Kidney (tissue), 13 donors: ENCODE measurements at regions not wholly inside any gene's neighbourhood (a gene's known extent, or its start where the extent isn't known, plus 50 kb on each side); places are given as distances from the start of the nearest gene placed in this dataset.

Experiments used
- DNase-seq, 5 donors: peaks; one replicate each; pipeline ENCODE4 v3.0.0-alpha.2; 2013 to 2020
- FAIRE-seq: peaks from 2 replicates; lab custom pipeline; 2012; peaks lifted over from hg19 to GRCh38; lab: Jason Lieb, UNC
- H3K27ac ChIP-seq, 2 donors: one replicate each; pipeline ENCODE4 v1.7.0; 2013; ENCODE audit warnings: low read depth in 2 of 2, low read length in 2 of 2, inconsistent platforms in 1 of 2
- H3K27me3 ChIP-seq: one replicate; pipeline ENCODE4 v1.7.1; 2013; ENCODE audit warnings: low read length, inconsistent platforms; ENCODE audit not compliant: control insufficient read depth, insufficient read depth
- H3K36me3 ChIP-seq, 3 donors: one replicate each; pipeline versions ENCODE4 v1.7.0 to v1.7.1; 2013; ENCODE audit warnings: low read length in 3 of 3, control low read depth in 1 of 3, inconsistent platforms in 1 of 3; ENCODE audit not compliant: insufficient read depth in 3 of 3, control insufficient read depth in 2 of 3
- H3K4me1 ChIP-seq, 3 donors: one replicate each; pipeline versions ENCODE4 v1.7.0 to v1.7.1; 2013; ENCODE audit warnings: low read length in 3 of 3, inconsistent platforms in 1 of 3, low read depth in 1 of 3; ENCODE audit not compliant: control insufficient read depth in 2 of 3, insufficient read depth in 2 of 3
- H3K4me3 ChIP-seq, 3 donors: one replicate each; pipeline versions ENCODE4 v1.7.0 to v1.8.1; 2013; ENCODE audit warnings: low read length in 3 of 3, control low read depth in 1 of 3, inconsistent platforms in 1 of 3
- H3K9ac ChIP-seq, 3 donors: one replicate each; pipeline versions ENCODE4 v1.7.0 to v1.7.1; 2013; ENCODE audit warnings: low read length in 3 of 3, control low read depth in 1 of 3, inconsistent platforms in 1 of 3
- H3K9me3 ChIP-seq, 3 donors: one replicate each; pipeline versions ENCODE4 v1.7.0 to v1.7.1; 2013; ENCODE audit warnings: low read length in 3 of 3, control low read depth in 1 of 3, inconsistent platforms in 1 of 3; ENCODE audit not compliant: control insufficient read depth in 2 of 3, insufficient read depth in 1 of 3
- CTCF ChIP-seq: IDR thresholded peaks from 3 replicates; pipeline ENCODE4 v1.5.1; 2012; ENCODE audit warnings: mild to moderate bottlenecking, moderate library complexity, borderline replicate concordance; ENCODE audit not compliant: insufficient read depth; ENCODE audit errors: extremely low read depth
- intact Hi-C: fragments of 100-400 bp; cut with DNase I; formaldehyde crosslinking; loops from one replicate; pipeline ENCODE4 v1.11.1; 2022
- donor health status: control.
- donor health status: control.
- donor health status: control.
- donor health status: control.
- donor health status: control.
- donor health status: DM: yes; HTN: yes; CAD: no.
- donor health status: Normal renal cell carcinoma (clear cell type).

GRCh38 chr1:113215015-113215414 lies 142.0 kb downstream of the LRIG2 start:
- H3K9me3 ChIP-seq = no peaks in the 10 kb centered on the region
- H3K9ac ChIP-seq = no peak overlapping the region
- H3K4me3 ChIP-seq = no peak overlapping the region
- H3K4me1 ChIP-seq = peaks cover 3 to 10% (median 3%) of the 10 kb centered on the region in 3 donors
- intact Hi-C loops = no loop called here
- H3K27me3 ChIP-seq = no peaks in the 10 kb centered on the region
- no peak for FAIRE-seq
- H3K36me3 ChIP-seq = no peaks in the 10 kb centered on the region
- no peak for TF ChIP-seq CTCF
- no peak overlapping the region for H3K27ac ChIP-seq
- no peak for DNase-seq

DNA sequence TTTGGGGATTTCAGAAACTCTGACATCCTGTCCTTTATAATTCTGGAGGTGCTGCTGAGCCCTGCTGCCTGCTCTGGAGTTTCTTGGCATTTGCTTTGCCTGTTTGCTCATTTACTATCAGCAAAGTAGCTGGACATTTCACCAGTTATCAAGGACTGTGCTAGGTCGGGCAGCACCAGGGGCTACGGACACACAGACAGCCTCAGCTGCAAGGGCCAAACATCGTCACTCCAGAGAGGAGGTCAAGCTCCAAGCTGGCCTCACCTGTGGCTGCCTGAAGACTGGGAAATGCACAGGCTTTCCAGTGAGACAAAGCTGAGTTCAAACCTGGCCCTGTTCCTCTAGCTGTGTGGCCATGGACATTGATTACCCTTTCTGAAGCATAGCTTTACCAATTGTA lies 143.7 kb downstream of the LRIG2 start:
- H3K27ac ChIP-seq = no peak overlapping the region
- H3K4me3 ChIP-seq = no peak overlapping the region
- no peak for TF ChIP-seq CTCF
- H3K9me3 ChIP-seq = no peaks in the 10 kb centered on the region
- peaks cover 3 to 7% (median 3%) of the 10 kb centered on the region in 3 donors for H3K4me1 ChIP-seq
- intact Hi-C loops = no loop called here
- no peak for DNase-seq
- no peak overlapping the region for H3K9ac ChIP-seq
- H3K36me3 ChIP-seq = no peaks in the 10 kb centered on the region
- no peak for FAIRE-seq
- no peaks in the 10 kb centered on the region for H3K27me3 ChIP-seq

- H3K4me1 ChIP-seq = peaks cover 3 to 7% (median 3%) of the 10 kb centered on the region in 3 donors
- H3K9me3 ChIP-seq = no peaks in the 10 kb centered on the region
- H3K4me3 ChIP-seq = no peak overlapping the region
- TF ChIP-seq CTCF = no peak
- H3K9ac ChIP-seq = no peak overlapping the region
- H3K27me3 ChIP-seq = no peaks in the 10 kb centered on the region
- no peaks in the 10 kb centered on the region for H3K36me3 ChIP-seq
- H3K27ac ChIP-seq = peak overlapping the region; percentile 17 to 57
- intact Hi-C loops = no loop called here
- DNase-seq (no peak), FAIRE-seq (no peak)
These were observed 144.6 kb downstream of the LRIG2 start for GRCh38 chr1:113217447-113218208.
